IMR-90 (cell line): ENCODE measurements at regions not wholly inside any gene's neighbourhood (a gene's known extent, or its start where the extent isn't known, plus 50 kb on each side); places are given as distances from the start of the nearest gene placed in this dataset.
A peak's percentile ranks its signal among the peaks of the same experiment; 100 is the strongest.

Experiments used
- ATAC-seq: fragments of 200-7000 bp; cut with Tn5 transposase; 2 replicates; pipeline ENCODE4 v1.9.1; 2020; ENCODE audit warnings: low read depth, mild to moderate bottlenecking, moderate library complexity
- BruUV-seq: library from RNA; stranded (reverse); fragments of 400-500 nt; replicated peaks from 2 replicates; lab custom pipeline; 2021; lab: Mats Ljungman, UMichigan
- CTCF ChIA-PET: fragments of 300-600 bp; formaldehyde crosslinking; extraction: SDS; loops from one replicate; lab custom pipeline; 2021; ENCODE audit warnings: antibody characterized with exemption; lab: Yijun Ruan, JAX
- POLR2A ChIA-PET: fragments of 300-600 bp; sonication (Branson Sonifier 250); formaldehyde crosslinking; loops from one replicate; lab custom pipeline; 2022; ENCODE audit warnings: antibody characterized with exemption; ENCODE audit not compliant: unreplicated experiment; lab: Charles Lee
- DNase-seq: peaks from one replicate; pipeline ENCODE4 v3.0.0; 2013
- H2AFZ ChIP-seq: replicated peaks from 2 replicates; pipeline ENCODE3; 2013; ENCODE audit warnings: low read length, mild to moderate bottlenecking; ENCODE audit not compliant: poor library complexity
- H2AK5ac ChIP-seq: 2 replicates; pipeline ENCODE4 v1.6.1; 2013; ENCODE audit warnings: low read depth, low read length, inconsistent platforms
- H2AK9ac ChIP-seq: replicated peaks from 2 replicates; pipeline ENCODE3; 2013; ENCODE audit warnings: mild to moderate bottlenecking, low read depth, low read length, moderate library complexity; ENCODE audit not compliant: poor library complexity
- H2BK120ac ChIP-seq: 2 replicates; pipeline ENCODE4 v1.6.1; 2013; ENCODE audit warnings: low read depth, low read length, inconsistent platforms
- H2BK15ac ChIP-seq: 3 replicates; pipeline ENCODE4 v1.6.1; 2013; ENCODE audit warnings: low read depth, low read length, inconsistent platforms
- H2BK20ac ChIP-seq: 2 replicates; pipeline ENCODE4 v1.6.1; 2013; ENCODE audit warnings: low read depth, mild to moderate bottlenecking, inconsistent platforms, low read length, moderate library complexity
- H2BK5ac ChIP-seq: 2 replicates; pipeline ENCODE4 v1.6.1; 2013; ENCODE audit warnings: mild to moderate bottlenecking, low read depth, low read length, inconsistent platforms; ENCODE audit not compliant: poor library complexity, severe bottlenecking
- H3K14ac ChIP-seq: replicated peaks from 2 replicates; pipeline ENCODE4 v1.6.1; 2013; ENCODE audit warnings: low read depth, low read length, inconsistent platforms
- H3K18ac ChIP-seq: 2 replicates; pipeline ENCODE4 v1.6.1; 2013; ENCODE audit warnings: low read depth, low read length, control low read depth
- H3K23ac ChIP-seq: 2 replicates; pipeline ENCODE4 v1.6.1; 2013; ENCODE audit warnings: low read depth, low read length, inconsistent platforms
- H3K27ac ChIP-seq: 2 replicates; pipeline ENCODE4 v1.5.1; 2013; ENCODE audit warnings: mild to moderate bottlenecking, control low read depth, low read length; ENCODE audit not compliant: insufficient read depth
- H3K27me3 ChIP-seq: 2 replicates; pipeline ENCODE4 v1.6.1; 2013; ENCODE audit warnings: low read length; ENCODE audit not compliant: control insufficient read depth, insufficient read depth
- H3K36me3 ChIP-seq: 2 replicates; pipeline ENCODE4 v1.6.1; 2013; ENCODE audit warnings: low read length, mixed read lengths; ENCODE audit not compliant: control insufficient read depth, insufficient read depth
- H3K4ac ChIP-seq: 2 replicates; pipeline ENCODE4 v1.6.1; 2013; ENCODE audit warnings: low read depth, low read length, inconsistent platforms
- H3K4me1 ChIP-seq: 2 replicates; pipeline ENCODE4 v1.6.1; 2013; ENCODE audit warnings: low read length, mixed read lengths; ENCODE audit not compliant: control insufficient read depth, insufficient read depth
- H3K4me2 ChIP-seq: 2 replicates; pipeline ENCODE4 v1.6.1; 2013; ENCODE audit warnings: low read depth, mild to moderate bottlenecking, control low read depth, low read length, moderate library complexity
- H3K4me3 ChIP-seq: 2 replicates; pipeline ENCODE4 v1.5.1; 2013; ENCODE audit warnings: low read depth, mild to moderate bottlenecking, control low read depth, low read length, moderate library complexity; ENCODE audit not compliant: insufficient read depth
- H3K56ac ChIP-seq: 2 replicates; pipeline ENCODE4 v1.6.1; 2013; ENCODE audit warnings: low read length, inconsistent platforms; ENCODE audit not compliant: insufficient read depth; ENCODE audit errors: extremely low read depth
- H3K79me1 ChIP-seq, 2 experiments: 2 replicates each; pipeline ENCODE4 v1.6.1; 2013; ENCODE audit warnings: low read length in 2 of 2, inconsistent platforms in 1 of 2, low read depth in 1 of 2
- H3K9ac ChIP-seq: 2 replicates; pipeline ENCODE4 v1.6.1; 2013; ENCODE audit warnings: low read depth, low read length, control low read depth
- H3K9me1 ChIP-seq: 2 replicates; pipeline ENCODE4 v1.6.1; 2013; ENCODE audit warnings: low read length, inconsistent platforms; ENCODE audit not compliant: insufficient read depth
- H3K9me3 ChIP-seq: 2 replicates; pipeline ENCODE4 v1.6.1; 2013; ENCODE audit warnings: low read length; ENCODE audit not compliant: control insufficient read depth, insufficient read depth
- H4K20me1 ChIP-seq: 2 replicates; pipeline ENCODE4 v1.6.1; 2013; ENCODE audit warnings: low read length, inconsistent platforms; ENCODE audit not compliant: insufficient read depth
- H4K5ac ChIP-seq: 2 replicates; pipeline ENCODE4 v1.6.1; 2013; ENCODE audit warnings: mild to moderate bottlenecking, low read depth, low read length, control low read depth
- H4K8ac ChIP-seq, 2 experiments: 2 replicates each; pipeline ENCODE4 v1.6.1; 2013; ENCODE audit warnings: low read depth in 2 of 2, low read length in 2 of 2, control low read depth in 1 of 2, inconsistent platforms in 1 of 2
- H4K91ac ChIP-seq: 2 replicates; pipeline ENCODE4 v1.6.1; 2013; ENCODE audit warnings: low read depth, low read length, inconsistent platforms; ENCODE audit not compliant: insufficient read depth
- BHLHE40 ChIP-seq: fragments of 150-350 bp; IDR thresholded peaks from 2 replicates; pipeline ENCODE4 v1.6.1; 2016; ENCODE audit warnings: mild to moderate bottlenecking, low read depth, low read length
- CEBPB ChIP-seq: IDR thresholded peaks from 2 replicates; pipeline ENCODE4 v1.6.1; 2012; ENCODE audit warnings: low read depth, low read length, improper control_type of control experiment
- WGBS, 2 experiments: methylation state at CpG; one replicate each; pipeline versions ENCODE4 v1.1.5 to v1.1.7; 2013; ENCODE audit warnings: missing lambda C conversion rate in 2 of 2; ENCODE audit not compliant: insufficient read length in 1 of 2; ENCODE audit errors: extremely low coverage in 2 of 2; 5-methylcytosine and 5-hydroxymethylcytosine counted together
- dilution Hi-C: fragments of 300-500 bp; cut with HindIII; formaldehyde crosslinking; loops from one replicate; pipeline ENCODE4 v1.14.3; 2018; ENCODE audit warnings: low sequenced_read_pairs; ENCODE audit not compliant: unreplicated experiment
- in situ Hi-C: fragments of 300-500 bp; cut with MboI; formaldehyde crosslinking; loops from 3 replicates; pipeline ENCODE4 v1.14.3; 2019; ENCODE audit warnings: low sequenced_read_pairs, inconsistent platforms, mixed read lengths
- intact Hi-C: fragments of 100-400 bp; cut with micrococcal nuclease; formaldehyde crosslinking; loops from 2 replicates; pipeline ENCODE4 v1.10.0; 2022

DNA sequence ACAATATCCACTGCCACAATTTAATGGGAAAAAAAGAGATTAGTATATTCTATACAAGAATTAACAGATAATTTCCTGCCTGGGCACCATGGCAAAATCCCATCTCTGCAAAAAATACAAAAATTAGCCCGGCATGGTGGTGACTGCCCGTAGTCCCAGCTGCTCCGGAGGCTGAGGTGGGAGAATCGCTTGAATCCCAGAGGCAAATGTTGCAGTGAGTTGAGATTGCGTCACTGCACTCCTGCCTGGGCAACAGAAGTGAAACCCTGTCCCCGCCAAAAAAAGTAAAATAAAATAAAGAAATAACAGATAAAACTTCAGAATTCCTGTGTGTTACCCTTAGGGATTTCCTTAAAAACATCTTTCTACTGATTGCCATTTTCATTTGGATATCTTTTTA is 1194.8 kb upstream of the PIK3C3 start:
- no peaks in the 10 kb centered on the region for H4K20me1 ChIP-seq
- H3K4me1 ChIP-seq = no peaks in the 10 kb centered on the region
- intact Hi-C loops = no loop called here
- H2BK15ac ChIP-seq = no peak overlapping the region
- no peaks in the 10 kb centered on the region for H3K9me1 ChIP-seq
- ATAC-seq (no peak), DNase-seq (no peak)
- ChIA-PET CTCF (interaction anchor here (0.7 kb wide), 1 partner anchor 1085 kb away, joined by 4 read pairs; no protein-coding TSS in a partner anchor), POLR2A (no interaction called here)
- H3K27me3 ChIP-seq = no peaks in the 10 kb centered on the region
- no peak overlapping the region for H3K9ac ChIP-seq
- no peak overlapping the region for H3K14ac ChIP-seq
- no peaks in the 10 kb centered on the region for H3K79me1 ChIP-seq
- no peak overlapping the region for H2BK120ac ChIP-seq
- no peak overlapping the region for H4K5ac ChIP-seq
- H3K27ac ChIP-seq = no peak overlapping the region
- H3K4me3 ChIP-seq = no peak overlapping the region
- no peak overlapping the region for H3K18ac ChIP-seq
- no peaks in the 10 kb centered on the region for H3K36me3 ChIP-seq
- in situ Hi-C loops = no loop called here
- WGBS, 2 experiments = no CpG with 5 or more reads among the region's 6 CpGs
- H2AFZ ChIP-seq = no peak overlapping the region
- H3K9me3 ChIP-seq = no peaks in the 10 kb centered on the region
- no TSS peak for BruUV-seq
- no peak overlapping the region for H3K4me2 ChIP-seq
- no peak overlapping the region for H3K23ac ChIP-seq
- no peak overlapping the region for H2BK20ac ChIP-seq
- H2BK5ac ChIP-seq = no peak overlapping the region
- H3K4ac ChIP-seq = no peak overlapping the region
- no peak overlapping the region for H4K91ac ChIP-seq
- dilution Hi-C loops = no loop called here
- H2AK5ac ChIP-seq = no peak overlapping the region
- H3K56ac ChIP-seq = no peak overlapping the region
- no peak overlapping the region for H2AK9ac ChIP-seq
- no peak overlapping the region for H4K8ac ChIP-seq
- TF ChIP-seq BHLHE40 (no peak), CEBPB (peak; percentile 36; the same call in 1 of the 2 replicates)
